ENCODE measurements at regions not wholly inside any gene's neighbourhood (a gene's known extent, or its start where the extent isn't known, plus 50 kb on each side); places are given as distances from the start of the nearest gene placed in this dataset.
"Not testable (repeated sequence)": the region's sequence is repeated elsewhere in the genome, so short reads cannot be mapped to it uniquely, and the experiment has no call there.

- FAIRE-seq (no peak), DNase-seq (ENCODE audit: insufficient read length, low spot score) (no peak)
These were observed 659.6 kb downstream of the TMTC2 start for GRCh38 chr12:83346333-83346732.

- DNase-seq (ENCODE audit: insufficient read length, low spot score) (no peak), FAIRE-seq (no peak)
These were observed 657.1 kb downstream of the TMTC2 start for GRCh38 chr12:83343767-83344166.

GRCh38 chr12:83335748-83336147, 649.0 kb downstream of the TMTC2 start:
- DNase-seq (ENCODE audit: insufficient read length, low spot score) (no peak), FAIRE-seq (no peak)

GRCh38 chr12:83326666-83327065, 640.0 kb downstream of the TMTC2 start:
- FAIRE-seq = no peak
- DNase-seq (ENCODE audit: insufficient read length, low spot score) = no peak

- FAIRE-seq (no peak), DNase-seq (ENCODE audit: insufficient read length, low spot score) (no peak)
These were observed 637.2 kb downstream of the TMTC2 start for GRCh38 chr12:83323866-83324265.

- no peak for FAIRE-seq
- no peak for DNase-seq (ENCODE audit: insufficient read length, low spot score)
These were observed 636.1 kb downstream of the TMTC2 start for GRCh38 chr12:83322809-83323208.

GRCh38 chr12:83321971-83322370, 635.3 kb downstream of the TMTC2 start:
- FAIRE-seq (no peak), DNase-seq (ENCODE audit: insufficient read length, low spot score) (no peak)

GRCh38 chr12:83320350-83320749, 633.6 kb downstream of the TMTC2 start:
- no peak for DNase-seq (ENCODE audit: insufficient read length, low spot score)
- no peak for FAIRE-seq

GRCh38 chr12:83318386-83319098, 631.8 kb downstream of the TMTC2 start:
- FAIRE-seq = no peak

GRCh38 chr12:83317595-83317994, 630.9 kb downstream of the TMTC2 start:
- no peak for FAIRE-seq

More at GRCh38 chr12:83318386-83319098, 631.8 kb downstream of the TMTC2 start:
- no peak for DNase-seq (ENCODE audit: insufficient read length, low spot score)

GRCh38 chr12:83313827-83314226, 627.1 kb downstream of the TMTC2 start:
- no peak for FAIRE-seq
- no peak for DNase-seq (ENCODE audit: insufficient read length, low spot score)

More at GRCh38 chr12:83317595-83317994, 630.9 kb downstream of the TMTC2 start:
- DNase-seq (ENCODE audit: insufficient read length, low spot score) = no peak

GRCh38 chr12:83313322-83313721, 626.6 kb downstream of the TMTC2 start:
- DNase-seq (ENCODE audit: insufficient read length, low spot score) (no peak), FAIRE-seq (no peak)

- no peak for FAIRE-seq
- no peak for DNase-seq (ENCODE audit: insufficient read length, low spot score)
These were observed 590.2 kb downstream of the TMTC2 start for GRCh38 chr12:83276904-83277303.

- no peak for FAIRE-seq
- DNase-seq (ENCODE audit: insufficient read length, low spot score) = no peak
These were observed 584.5 kb downstream of the TMTC2 start for GRCh38 chr12:83271201-83271600.

- FAIRE-seq (no peak), DNase-seq (ENCODE audit: insufficient read length, low spot score) (no peak)
These were observed 579.1 kb downstream of the TMTC2 start for GRCh38 chr12:83265808-83266207.

- DNase-seq (ENCODE audit: insufficient read length, low spot score) (no peak), FAIRE-seq (no peak)
These were observed 575.3 kb downstream of the TMTC2 start for GRCh38 chr12:83261998-83262397.

GRCh38 chr12:83260126-83260525, 573.4 kb downstream of the TMTC2 start:
- not testable (repeated sequence) for DNase-seq (ENCODE audit: insufficient read length, low spot score); FAIRE-seq

- DNase-seq (ENCODE audit: insufficient read length, low spot score) (no peak), FAIRE-seq (no peak)
These were observed 571.0 kb downstream of the TMTC2 start for GRCh38 chr12:83257726-83258125.

GRCh38 chr12:83256562-83256961, 569.9 kb downstream of the TMTC2 start:
- FAIRE-seq (no peak), DNase-seq (ENCODE audit: insufficient read length, low spot score) (no peak)

GRCh38 chr12:83250866-83251265, 564.2 kb downstream of the TMTC2 start:
- no peak for DNase-seq (ENCODE audit: insufficient read length, low spot score)
- no peak for FAIRE-seq

- DNase-seq (ENCODE audit: insufficient read length, low spot score) (no peak), FAIRE-seq (no peak)
These were observed 558.5 kb downstream of the TMTC2 start for GRCh38 chr12:83245156-83245555.

GRCh38 chr12:83244001-83244400, 557.3 kb downstream of the TMTC2 start:
- FAIRE-seq = no peak
- DNase-seq (ENCODE audit: insufficient read length, low spot score) = no peak

GRCh38 chr12:83233987-83234386, 547.3 kb downstream of the TMTC2 start:
- not testable (repeated sequence) for FAIRE-seq; DNase-seq (ENCODE audit: insufficient read length, low spot score)
